Ishikawa (cell line): ENCODE measurements at regions not wholly inside any gene's neighbourhood (a gene's known extent, or its start where the extent isn't known, plus 50 kb on each side); places are given as distances from the start of the nearest gene placed in this dataset.

Experiments
- CEBPB ChIP-seq: IDR thresholded peaks from 2 replicates; pipeline ENCODE4 v1.6.1; 2012
- CREB1 ChIP-seq: IDR thresholded peaks from 2 replicates; pipeline ENCODE4 v1.6.1; 2012; ENCODE audit warnings: low read depth
- EP300 ChIP-seq: IDR thresholded peaks from 2 replicates; pipeline ENCODE4 v1.6.1; 2012; ENCODE audit warnings: borderline replicate concordance
- NFIC ChIP-seq: IDR thresholded peaks from 2 replicates; pipeline ENCODE4 v1.6.1; 2012
- REST ChIP-seq: IDR thresholded peaks from 2 replicates; pipeline ENCODE4 v1.6.1; 2012; ENCODE audit warnings: low read depth, mild to moderate bottlenecking
- TAF1 ChIP-seq: IDR thresholded peaks from 2 replicates; pipeline ENCODE4 v1.6.1; 2012; ENCODE audit warnings: low read depth, mild to moderate bottlenecking
- TCF12 ChIP-seq: IDR thresholded peaks from 2 replicates; pipeline ENCODE4 v1.6.1; 2012; ENCODE audit warnings: low read depth
- YY1 ChIP-seq: IDR thresholded peaks from 2 replicates; pipeline ENCODE4 v1.6.1; 2012; ENCODE audit warnings: low read depth
- ZBTB7A ChIP-seq: IDR thresholded peaks from 2 replicates; pipeline ENCODE4 v1.6.1; 2012; ENCODE audit warnings: low read depth

- TF ChIP-seq TAF1: no peak
- no peak for TF ChIP-seq ZBTB7A
- no peak for TF ChIP-seq REST
- TF ChIP-seq CEBPB: no peak
- no peak for TF ChIP-seq NFIC
- TF ChIP-seq TCF12: no peak
- no peak for TF ChIP-seq CREB1
- TF ChIP-seq EP300: no peak
- no peak for TF ChIP-seq YY1
These were observed 240.3 kb downstream of the SEC23IP start for GRCh38 chr10:120132811-120133210.
